ENCODE measurements at regions not wholly inside any gene's neighbourhood (a gene's known extent, or its start where the extent isn't known, plus 50 kb on each side); places are given as distances from the start of the nearest gene placed in this dataset.

DNA sequence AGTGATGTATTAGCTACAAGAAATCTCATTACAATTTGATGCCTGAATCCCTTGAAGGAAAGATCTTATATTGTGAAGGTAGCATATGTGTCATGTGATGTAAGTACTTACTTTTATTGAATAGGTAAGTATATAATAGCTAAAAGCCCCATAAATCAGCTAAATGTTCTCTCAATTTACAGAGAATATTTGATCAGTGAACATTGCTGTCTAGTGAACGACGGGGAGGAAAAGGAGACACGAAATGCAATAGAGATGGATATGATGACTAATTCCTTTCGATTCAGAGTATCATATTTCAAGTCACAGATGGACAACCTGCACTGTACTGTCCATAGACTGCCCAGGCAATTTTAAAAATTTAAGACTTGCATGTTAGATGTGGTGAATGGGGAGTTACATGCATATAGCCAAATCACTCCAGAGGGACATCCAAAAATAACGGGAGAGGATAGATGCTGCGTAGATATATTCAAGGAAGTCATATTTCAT lies 462.1 kb upstream of the CDIN1 start:
- TF ChIP-seq RFX5 (IDR thresholded peaks at IDR 0.05; ENCODE audit: low read depth, low read length) (no peak), LARP7 (IDR thresholded peaks at IDR 0.05) (no peak)
- TF ChIP-seq, protein P1, sequence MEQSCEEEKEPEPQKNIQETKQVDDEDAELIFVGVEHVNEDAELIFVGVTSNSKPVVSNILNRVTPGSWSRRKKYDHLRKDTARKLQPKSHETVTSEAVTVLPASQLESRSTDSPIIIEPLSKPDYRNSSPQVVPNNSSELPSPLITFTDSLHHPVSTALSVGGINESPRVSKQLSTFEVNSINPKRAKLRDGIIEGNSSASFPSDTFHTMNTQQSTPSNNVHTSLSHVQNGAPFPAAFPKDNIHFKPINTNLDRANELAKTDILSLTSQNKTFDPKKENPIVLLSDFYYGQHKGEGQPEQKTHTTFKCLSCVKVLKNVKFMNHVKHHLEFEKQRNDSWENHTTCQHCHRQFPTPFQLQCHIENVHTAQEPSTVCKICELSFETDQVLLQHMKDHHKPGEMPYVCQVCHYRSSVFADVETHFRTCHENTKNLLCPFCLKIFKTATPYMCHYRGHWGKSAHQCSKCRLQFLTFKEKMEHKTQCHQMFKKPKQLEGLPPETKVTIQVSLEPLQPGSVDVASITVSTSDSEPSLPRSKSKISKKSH (CRISPR knock-in tag; IDR thresholded peaks at IDR 0.05) = no peak
- TF ChIP-seq, protein P2, sequence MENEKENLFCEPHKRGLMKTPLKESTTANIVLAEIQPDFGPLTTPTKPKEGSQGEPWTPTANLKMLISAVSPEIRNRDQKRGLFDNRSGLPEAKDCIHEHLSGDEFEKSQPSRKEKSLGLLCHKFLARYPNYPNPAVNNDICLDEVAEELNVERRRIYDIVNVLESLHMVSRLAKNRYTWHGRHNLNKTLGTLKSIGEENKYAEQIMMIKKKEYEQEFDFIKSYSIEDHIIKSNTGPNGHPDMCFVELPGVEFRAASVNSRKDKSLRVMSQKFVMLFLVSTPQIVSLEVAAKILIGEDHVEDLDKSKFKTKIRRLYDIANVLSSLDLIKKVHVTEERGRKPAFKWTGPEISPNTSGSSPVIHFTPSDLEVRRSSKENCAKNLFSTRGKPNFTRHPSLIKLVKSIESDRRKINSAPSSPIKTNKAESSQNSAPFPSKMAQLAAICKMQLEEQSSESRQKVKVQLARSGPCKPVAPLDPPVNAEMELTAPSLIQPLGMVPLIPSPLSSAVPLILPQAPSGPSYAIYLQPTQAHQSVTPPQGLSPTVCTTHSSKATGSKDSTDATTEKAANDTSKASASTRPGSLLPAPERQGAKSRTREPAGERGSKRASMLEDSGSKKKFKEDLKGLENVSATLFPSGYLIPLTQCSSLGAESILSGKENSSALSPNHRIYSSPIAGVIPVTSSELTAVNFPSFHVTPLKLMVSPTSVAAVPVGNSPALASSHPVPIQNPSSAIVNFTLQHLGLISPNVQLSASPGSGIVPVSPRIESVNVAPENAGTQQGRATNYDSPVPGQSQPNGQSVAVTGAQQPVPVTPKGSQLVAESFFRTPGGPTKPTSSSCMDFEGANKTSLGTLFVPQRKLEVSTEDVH (IDR thresholded peaks at IDR 0.05; ENCODE audit: low read depth, partially characterized antibody) = no peak
- TF ChIP-seq, protein P3, sequence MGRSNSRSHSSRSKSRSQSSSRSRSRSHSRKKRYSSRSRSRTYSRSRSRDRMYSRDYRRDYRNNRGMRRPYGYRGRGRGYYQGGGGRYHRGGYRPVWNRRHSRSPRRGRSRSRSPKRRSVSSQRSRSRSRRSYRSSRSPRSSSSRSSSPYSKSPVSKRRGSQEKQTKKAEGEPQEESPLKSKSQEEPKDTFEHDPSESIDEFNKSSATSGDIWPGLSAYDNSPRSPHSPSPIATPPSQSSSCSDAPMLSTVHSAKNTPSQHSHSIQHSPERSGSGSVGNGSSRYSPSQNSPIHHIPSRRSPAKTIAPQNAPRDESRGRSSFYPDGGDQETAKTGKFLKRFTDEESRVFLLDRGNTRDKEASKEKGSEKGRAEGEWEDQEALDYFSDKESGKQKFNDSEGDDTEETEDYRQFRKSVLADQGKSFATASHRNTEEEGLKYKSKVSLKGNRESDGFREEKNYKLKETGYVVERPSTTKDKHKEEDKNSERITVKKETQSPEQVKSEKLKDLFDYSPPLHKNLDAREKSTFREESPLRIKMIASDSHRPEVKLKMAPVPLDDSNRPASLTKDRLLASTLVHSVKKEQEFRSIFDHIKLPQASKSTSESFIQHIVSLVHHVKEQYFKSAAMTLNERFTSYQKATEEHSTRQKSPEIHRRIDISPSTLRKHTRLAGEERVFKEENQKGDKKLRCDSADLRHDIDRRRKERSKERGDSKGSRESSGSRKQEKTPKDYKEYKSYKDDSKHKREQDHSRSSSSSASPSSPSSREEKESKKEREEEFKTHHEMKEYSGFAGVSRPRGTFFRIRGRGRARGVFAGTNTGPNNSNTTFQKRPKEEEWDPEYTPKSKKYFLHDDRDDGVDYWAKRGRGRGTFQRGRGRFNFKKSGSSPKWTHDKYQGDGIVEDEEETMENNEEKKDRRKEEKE (IDR thresholded peaks at IDR 0.05; ENCODE audit: borderline replicate concordance in 1 of 2, control insufficient read depth in 1 of 2, low read depth in 2 of 2, low read length in 1 of 2) = no peak
- TF ChIP-seq, protein P4, sequence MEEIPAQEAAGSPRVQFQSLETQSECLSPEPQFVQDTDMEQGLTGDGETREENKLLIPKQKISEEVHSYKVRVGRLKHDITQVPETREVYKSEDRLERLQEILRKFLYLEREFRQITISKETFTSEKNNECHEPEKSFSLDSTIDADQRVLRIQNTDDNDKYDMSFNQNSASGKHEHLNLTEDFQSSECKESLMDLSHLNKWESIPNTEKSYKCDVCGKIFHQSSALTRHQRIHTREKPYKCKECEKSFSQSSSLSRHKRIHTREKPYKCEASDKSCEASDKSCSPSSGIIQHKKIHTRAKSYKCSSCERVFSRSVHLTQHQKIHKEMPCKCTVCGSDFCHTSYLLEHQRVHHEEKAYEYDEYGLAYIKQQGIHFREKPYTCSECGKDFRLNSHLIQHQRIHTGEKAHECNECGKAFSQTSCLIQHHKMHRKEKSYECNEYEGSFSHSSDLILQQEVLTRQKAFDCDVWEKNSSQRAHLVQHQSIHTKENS (CRISPR knock-in tag; IDR thresholded peaks at IDR 0.05) = no peak
